HG03095 (cell line): ENCODE measurements at regions not wholly inside any gene's neighbourhood (a gene's known extent, or its start where the extent isn't known, plus 50 kb on each side); places are given as distances from the start of the nearest gene placed in this dataset.
"Not testable (repeated sequence)": the region's sequence is repeated elsewhere in the genome, so short reads cannot be mapped to it uniquely, and the experiment has no call there.

ENCODE experiments used
- ATAC-seq: cut with Tn5 transposase; IDR thresholded peaks from one replicate; pipeline ENCODE4 v1.9.1; 2021; ENCODE audit warnings: moderate library complexity; ENCODE audit not compliant: unreplicated experiment

DNA sequence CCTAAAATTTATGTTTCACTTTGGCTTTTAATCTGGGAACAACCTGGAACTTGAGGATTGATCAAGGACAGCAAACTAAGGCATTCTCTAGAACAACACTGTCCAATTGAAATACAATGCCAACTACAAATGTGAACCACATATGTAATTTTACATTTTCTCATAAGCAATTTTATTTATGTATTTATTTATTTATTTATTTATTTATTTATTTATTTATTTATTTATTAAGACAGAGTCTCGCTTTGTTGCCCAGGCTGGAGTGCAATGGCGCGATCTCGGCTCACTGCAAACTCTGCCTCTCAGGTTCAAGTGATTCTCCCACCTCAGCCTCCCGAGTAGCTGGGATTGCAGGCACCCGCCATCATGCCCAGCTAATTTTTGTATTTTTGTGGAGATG lies 448.7 kb downstream of the BUD13 start:
- not testable (repeated sequence) for ATAC-seq

- ATAC-seq, result no peak
Measured at GRCh38 chr11:116317212-116317611, 455.6 kb downstream of the BUD13 start.

- no peak for ATAC-seq
Measured at GRCh38 chr11:116314006-116314405, 458.8 kb downstream of the BUD13 start.

GRCh38 chr11:116312570-116313391 lies 460.0 kb downstream of the BUD13 start:
- ATAC-seq, result no peak

DNA sequence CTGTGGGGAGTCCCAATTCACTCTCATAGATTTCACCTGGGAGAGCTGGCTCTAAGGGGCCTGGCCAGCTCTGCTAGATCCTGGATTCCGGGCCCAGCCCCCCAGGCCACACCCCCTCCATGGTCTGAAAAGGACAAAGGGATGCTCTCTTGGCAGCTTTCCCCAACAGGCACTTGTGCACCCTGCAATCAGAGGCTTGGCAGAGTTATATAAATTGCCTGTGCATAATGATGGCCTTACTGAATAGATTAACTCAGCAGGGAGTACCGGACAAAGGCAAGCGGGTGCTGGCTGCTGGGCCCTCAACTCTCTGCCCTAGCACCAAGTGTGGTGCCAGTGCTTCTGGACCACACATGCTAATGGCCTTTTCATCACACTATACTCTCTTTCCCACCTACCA lies 461.6 kb downstream of the BUD13 start:
- no peak for ATAC-seq

- ATAC-seq, result no peak
Measured at GRCh38 chr11:116310698-116311097, 462.1 kb downstream of the BUD13 start.

GRCh38 chr11:116310226-116310625 lies 462.6 kb downstream of the BUD13 start:
- ATAC-seq, result no peak

GRCh38 chr11:116309446-116309845 lies 463.3 kb downstream of the BUD13 start:
- ATAC-seq, result no peak

DNA sequence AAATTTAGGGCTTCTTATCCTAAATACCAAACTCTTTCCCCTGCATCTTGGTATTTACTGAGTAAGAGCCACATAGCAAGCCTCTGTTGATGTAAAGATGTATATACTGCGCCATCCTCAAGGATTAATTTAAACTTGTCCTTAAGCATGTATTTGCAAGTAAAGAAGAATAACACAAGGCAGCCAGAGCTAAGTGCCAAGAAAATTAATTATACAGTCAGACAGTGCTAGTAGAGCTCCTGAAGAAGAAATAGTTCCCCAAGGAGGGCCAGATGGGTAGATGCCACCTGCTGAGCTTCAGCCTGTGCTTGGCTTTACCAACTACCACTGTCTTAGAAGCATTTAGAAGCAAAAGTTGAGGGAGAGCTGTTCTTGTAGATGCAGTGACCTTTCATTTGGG lies 470.0 kb downstream of the BUD13 start:
- no peak for ATAC-seq

DNA sequence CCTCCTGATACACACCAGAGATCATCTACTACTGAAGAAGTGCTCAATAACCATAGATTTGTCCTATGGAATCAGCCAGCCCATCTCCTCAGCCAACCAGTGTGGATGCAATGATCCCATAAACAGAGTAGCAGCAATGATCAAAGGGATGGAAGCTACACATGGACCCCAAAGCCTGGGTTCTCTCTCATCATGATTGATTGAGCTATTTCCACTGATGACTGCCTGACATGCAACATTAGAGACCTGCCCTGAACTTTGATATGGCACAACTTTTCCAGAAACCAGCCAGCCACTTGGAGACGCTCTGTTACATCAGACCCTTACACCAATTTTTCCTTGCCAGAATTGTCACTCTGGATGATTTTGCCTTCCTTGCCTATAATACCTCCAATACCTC lies 471.6 kb downstream of the BUD13 start:
- no peak for ATAC-seq

DNA sequence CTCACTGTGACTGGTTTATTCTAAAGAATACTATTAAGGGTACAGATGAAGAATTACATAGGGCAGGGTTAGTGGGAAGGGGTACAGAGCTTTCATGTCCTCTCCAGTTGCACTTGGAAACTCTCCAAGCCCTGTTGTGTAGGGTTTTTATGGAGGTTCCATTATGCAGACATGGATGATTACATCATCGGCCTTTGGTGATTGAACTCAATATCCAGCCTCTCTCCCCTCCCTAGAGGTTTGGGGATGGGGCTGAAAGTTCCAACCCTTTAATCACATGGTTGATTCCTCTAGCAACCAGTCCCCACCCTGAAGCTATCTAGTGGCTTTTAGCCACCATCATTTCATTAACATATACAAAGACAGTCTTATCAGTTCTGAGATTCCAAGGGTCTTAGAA lies 472.6 kb downstream of the BUD13 start:
- ATAC-seq, result no peak

- no peak for ATAC-seq
Measured at GRCh38 chr11:116294630-116295029, 478.2 kb downstream of the BUD13 start.

DNA sequence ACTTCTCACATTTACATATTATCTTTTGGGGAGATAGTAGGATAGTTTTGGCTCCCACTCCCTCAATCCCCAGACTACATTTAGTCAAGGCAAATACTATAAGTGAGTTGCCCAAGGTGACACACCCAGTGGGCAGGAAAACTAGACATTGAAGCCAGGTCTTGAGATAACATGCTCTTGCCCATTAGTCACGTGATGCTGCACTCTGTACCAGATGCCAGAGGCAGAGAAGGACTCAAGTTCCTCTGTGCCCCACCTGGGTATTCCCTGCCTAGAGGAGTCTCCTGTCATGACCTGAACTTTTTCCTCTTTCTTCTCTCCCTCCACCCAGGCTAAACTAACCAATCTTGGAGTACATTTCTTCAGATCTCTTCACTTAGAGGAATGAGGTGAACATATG lies 484.9 kb downstream of the BUD13 start:
- no peak for ATAC-seq

- no peak for ATAC-seq
Measured at GRCh38 chr11:116285026-116285425, 487.8 kb downstream of the BUD13 start.

- no peak for ATAC-seq
Measured at GRCh38 chr11:116283300-116283699, 489.5 kb downstream of the BUD13 start.

GRCh38 chr11:116282481-116282880 lies 490.3 kb downstream of the BUD13 start:
- ATAC-seq, result no peak

DNA sequence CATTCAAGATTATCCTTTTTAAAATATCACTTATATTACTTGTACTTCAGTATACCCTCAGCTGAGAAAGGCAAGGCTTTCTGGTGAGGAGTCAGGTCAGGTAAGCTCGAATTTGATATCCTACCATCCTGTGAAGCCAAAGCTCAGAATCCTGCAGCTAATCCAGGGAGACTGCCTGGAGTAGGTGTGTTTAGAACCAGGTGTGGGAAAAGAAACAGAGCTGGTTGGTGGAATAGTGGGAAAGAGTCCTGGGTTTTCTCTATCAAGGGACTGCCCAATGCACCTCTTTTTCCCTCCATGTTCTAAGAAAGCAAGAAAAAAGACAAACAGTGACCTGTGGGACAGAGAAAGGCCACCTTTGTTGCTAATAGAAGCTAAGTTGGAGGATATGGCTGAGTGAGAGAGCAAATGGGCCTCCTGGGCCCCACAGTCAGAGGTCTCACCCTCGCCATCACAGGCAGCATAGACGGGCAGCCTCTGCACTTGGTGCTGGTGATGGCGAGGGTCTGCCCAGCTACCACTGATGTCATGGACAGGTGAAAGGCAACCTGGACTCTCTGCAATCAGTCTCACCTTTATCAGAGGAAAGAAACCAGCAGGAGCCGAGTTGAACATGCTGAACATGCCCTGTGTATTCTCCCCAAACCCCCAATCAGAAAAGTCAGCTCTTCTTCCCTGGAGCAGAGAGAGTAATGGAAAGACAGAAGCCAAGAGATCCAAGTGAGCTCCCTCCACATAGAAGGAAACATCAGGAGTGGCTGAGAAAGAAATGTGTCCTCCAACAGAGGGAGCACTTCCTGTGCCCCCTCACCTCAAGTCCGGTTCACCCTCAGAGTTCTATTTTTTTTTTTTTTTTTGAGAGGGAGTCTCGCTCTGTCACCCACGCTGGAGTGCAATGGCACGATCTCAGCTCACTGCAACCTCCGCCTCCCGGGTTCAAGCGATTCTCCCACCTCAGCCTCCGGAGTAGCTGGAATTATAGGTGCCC lies 491.3 kb downstream of the BUD13 start:
- ATAC-seq, result no peak

- ATAC-seq, result no peak
Measured at GRCh38 chr11:116279511-116279910, 493.3 kb downstream of the BUD13 start.

DNA sequence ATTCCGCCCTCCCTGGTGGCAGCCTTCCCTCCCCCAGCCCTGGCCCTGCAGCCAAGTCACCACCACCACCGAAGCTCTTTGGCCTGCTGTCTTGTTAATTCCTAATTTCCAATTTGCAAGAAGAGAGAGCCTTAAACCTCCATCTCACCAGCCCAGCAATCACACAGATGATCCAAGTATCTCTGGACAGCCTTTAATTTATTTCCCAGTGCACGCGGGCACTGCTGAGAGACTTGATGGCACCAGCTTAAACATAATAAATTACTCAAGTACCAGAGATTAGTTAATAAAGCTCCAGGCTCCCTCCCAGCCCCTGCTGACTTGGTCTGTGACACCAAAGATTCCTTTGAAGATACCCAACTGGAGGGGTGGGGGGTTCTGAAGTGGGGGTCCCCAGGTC lies 494.7 kb downstream of the BUD13 start:
- ATAC-seq, result no peak

GRCh38 chr11:116276051-116277044 lies 496.4 kb downstream of the BUD13 start:
- no peak for ATAC-seq

- no peak for ATAC-seq
Measured at GRCh38 chr11:116275635-116276034, 497.2 kb downstream of the BUD13 start.
